ENCODE measurements at regions not wholly inside any gene's neighbourhood (a gene's known extent, or its start where the extent isn't known, plus 50 kb on each side); places are given as distances from the start of the nearest gene placed in this dataset.

GRCh38 chrX:104427693-104428092 lies 138.3 kb upstream of the IL1RAPL2 start:
- TF ChIP-seq YY1 (IDR thresholded peaks at IDR 0.05; ENCODE audit: low read depth) (no peak), CREB1 (IDR thresholded peaks at IDR 0.05; ENCODE audit: low read depth) (no peak), EP300 (IDR thresholded peaks at IDR 0.05; ENCODE audit: borderline replicate concordance) (no peak), TAF1 (IDR thresholded peaks at IDR 0.05; ENCODE audit: low read depth) (no peak), MAX (IDR thresholded peaks at IDR 0.05) (no peak), FOXM1 (IDR thresholded peaks at IDR 0.05; ENCODE audit: borderline replicate concordance, low read depth) (no peak), REST (IDR thresholded peaks at IDR 0.05; ENCODE audit: low read depth) (no peak), NFIC (IDR thresholded peaks at IDR 0.05) (no peak), EGR1 (IDR thresholded peaks at IDR 0.05) (no peak), CEBPB (IDR thresholded peaks at IDR 0.05) (no peak), TCF12 (IDR thresholded peaks at IDR 0.05; ENCODE audit: low read depth) (no peak), RAD21 (IDR thresholded peaks at IDR 0.05; ENCODE audit: low read depth) (no peak), ZBTB7A (IDR thresholded peaks at IDR 0.05; ENCODE audit: low read depth) (no peak), USF1 (IDR thresholded peaks at IDR 0.05) (no peak)

GRCh38 chrX:104427073-104427472 lies 138.9 kb upstream of the IL1RAPL2 start:
- TF ChIP-seq REST (IDR thresholded peaks at IDR 0.05; ENCODE audit: low read depth) (no peak), TAF1 (IDR thresholded peaks at IDR 0.05; ENCODE audit: low read depth) (no peak), TEAD4 (IDR thresholded peaks at IDR 0.05) (no peak), ZBTB7A (IDR thresholded peaks at IDR 0.05; ENCODE audit: low read depth) (no peak), MAX (IDR thresholded peaks at IDR 0.05) (no peak), TCF12 (IDR thresholded peaks at IDR 0.05; ENCODE audit: low read depth) (no peak), YY1 (IDR thresholded peaks at IDR 0.05; ENCODE audit: low read depth) (no peak), EGR1 (IDR thresholded peaks at IDR 0.05) (no peak), RAD21 (IDR thresholded peaks at IDR 0.05; ENCODE audit: low read depth) (no peak), CREB1 (IDR thresholded peaks at IDR 0.05; ENCODE audit: low read depth) (no peak), USF1 (IDR thresholded peaks at IDR 0.05) (no peak), FOXM1 (IDR thresholded peaks at IDR 0.05; ENCODE audit: borderline replicate concordance, low read depth) (no peak)

- TF ChIP-seq TAF1 (IDR thresholded peaks at IDR 0.05; ENCODE audit: low read depth) (no peak), EGR1 (IDR thresholded peaks at IDR 0.05) (no peak), FOXM1 (IDR thresholded peaks at IDR 0.05; ENCODE audit: borderline replicate concordance, low read depth) (no peak), TCF12 (IDR thresholded peaks at IDR 0.05; ENCODE audit: low read depth) (no peak)
Observed at GRCh38 chrX:104420907-104421306, 145.1 kb upstream of the IL1RAPL2 start.

GRCh38 chrX:104419926-104420325 lies 146.1 kb upstream of the IL1RAPL2 start:
- TF ChIP-seq NFIC (IDR thresholded peaks at IDR 0.05) (no peak), USF1 (IDR thresholded peaks at IDR 0.05) (no peak), EGR1 (IDR thresholded peaks at IDR 0.05) (no peak)

- TF ChIP-seq TAF1 (IDR thresholded peaks at IDR 0.05; ENCODE audit: low read depth) (no peak), MAX (IDR thresholded peaks at IDR 0.05) (no peak), TCF12 (IDR thresholded peaks at IDR 0.05; ENCODE audit: low read depth) (no peak), ZBTB7A (IDR thresholded peaks at IDR 0.05; ENCODE audit: low read depth) (no peak), FOXM1 (IDR thresholded peaks at IDR 0.05; ENCODE audit: borderline replicate concordance, low read depth) (no peak), REST (IDR thresholded peaks at IDR 0.05; ENCODE audit: low read depth) (no peak), TEAD4 (IDR thresholded peaks at IDR 0.05) (no peak), CEBPB (IDR thresholded peaks at IDR 0.05) (no peak), EP300 (IDR thresholded peaks at IDR 0.05; ENCODE audit: borderline replicate concordance) (no peak), CREB1 (IDR thresholded peaks at IDR 0.05; ENCODE audit: low read depth) (no peak), NFIC (IDR thresholded peaks at IDR 0.05) (no peak), YY1 (IDR thresholded peaks at IDR 0.05; ENCODE audit: low read depth) (no peak), EGR1 (IDR thresholded peaks at IDR 0.05) (no peak)
Observed at GRCh38 chrX:104419211-104419610, 146.8 kb upstream of the IL1RAPL2 start.
